GM20000 (cell line): ENCODE measurements at regions not wholly inside any gene's neighbourhood (a gene's known extent, or its start where the extent isn't known, plus 50 kb on each side); places are given as distances from the start of the nearest gene placed in this dataset.

ENCODE experiments used
- DNase-seq: peaks from one replicate; pipeline ENCODE4 v3.0.0; 2012; ENCODE audit warnings: low spot score
- CTCF ChIP-seq: IDR thresholded peaks from 2 replicates; pipeline ENCODE4 v1.5.1; 2012; ENCODE audit warnings: mild to moderate bottlenecking, control low read depth; ENCODE audit errors: extremely low read depth, missing control alignments

GRCh38 chr7:25918731-25919130 lies 233.3 kb upstream of the NFE2L3 start:
- DNase-seq = no peak
- no peak for TF ChIP-seq CTCF

GRCh38 chr7:25922296-25922695 lies 229.7 kb upstream of the NFE2L3 start:
- no peak for TF ChIP-seq CTCF
- DNase-seq = no peak

GRCh38 chr7:25923741-25924460 lies 228.1 kb upstream of the NFE2L3 start:
- no peak for TF ChIP-seq CTCF
- DNase-seq = no peak

- no peak for DNase-seq
- no peak for TF ChIP-seq CTCF
Observed at GRCh38 chr7:25926009-25926408, 226.0 kb upstream of the NFE2L3 start.

GRCh38 chr7:25926451-25926850 lies 225.5 kb upstream of the NFE2L3 start:
- DNase-seq = no peak

GRCh38 chr7:25926891-25927625 lies 224.9 kb upstream of the NFE2L3 start:
- TF ChIP-seq CTCF = no peak
- DNase-seq = no peak

More at GRCh38 chr7:25926451-25926850, 225.5 kb upstream of the NFE2L3 start:
- no peak for TF ChIP-seq CTCF

- no peak for DNase-seq
- TF ChIP-seq CTCF = no peak
Observed at GRCh38 chr7:25927626-25927978, 224.4 kb upstream of the NFE2L3 start.
